TTC549 (cell line): ENCODE measurements at regions not wholly inside any gene's neighbourhood (a gene's known extent, or its start where the extent isn't known, plus 50 kb on each side); places are given as distances from the start of the nearest gene placed in this dataset.
A peak's percentile ranks its signal among the peaks of the same experiment; 100 is the strongest.
"Not testable (repeated sequence)": the region's sequence is repeated elsewhere in the genome, so short reads cannot be mapped to it uniquely, and the experiment has no call there.

Experiments used
- FAIRE-seq: peaks from 2 replicates; lab custom pipeline; 2012; peaks lifted over from hg19 to GRCh38; lab: Jason Lieb, UNC

GRCh38 chr13:62129000-62129551, 713.4 kb upstream of the PCDH20 start:
- no peak for FAIRE-seq

- FAIRE-seq, result no peak
These were observed 710.8 kb upstream of the PCDH20 start for GRCh38 chr13:62126400-62126799.

GRCh38 chr13:62125451-62125850, 709.8 kb upstream of the PCDH20 start:
- FAIRE-seq, result no peak

- no peak for FAIRE-seq
These were observed 707.8 kb upstream of the PCDH20 start for GRCh38 chr13:62123409-62123808.

- FAIRE-seq, result no peak
These were observed 706.8 kb upstream of the PCDH20 start for GRCh38 chr13:62122434-62122833.

GRCh38 chr13:62119739-62120700, 704.4 kb upstream of the PCDH20 start:
- FAIRE-seq, result peak; percentile 92

- no peak for FAIRE-seq
These were observed 700.2 kb upstream of the PCDH20 start for GRCh38 chr13:62115831-62116230.

GRCh38 chr13:62113179-62113578, 697.5 kb upstream of the PCDH20 start:
- FAIRE-seq, result no peak

- no peak for FAIRE-seq
These were observed 694.4 kb upstream of the PCDH20 start for GRCh38 chr13:62110079-62110478.

- not testable (repeated sequence) for FAIRE-seq
These were observed 688.5 kb upstream of the PCDH20 start for GRCh38 chr13:62104136-62104535.

GRCh38 chr13:62096652-62097051, 681.0 kb upstream of the PCDH20 start:
- no peak for FAIRE-seq

- no peak for FAIRE-seq
These were observed 679.3 kb upstream of the PCDH20 start for GRCh38 chr13:62094932-62095331.

GRCh38 chr13:62093984-62094780, 678.5 kb upstream of the PCDH20 start:
- no peak for FAIRE-seq

- no peak for FAIRE-seq
These were observed 677.3 kb upstream of the PCDH20 start for GRCh38 chr13:62092949-62093348.

- no peak for FAIRE-seq
These were observed 676.9 kb upstream of the PCDH20 start for GRCh38 chr13:62092536-62092935.

- FAIRE-seq, result no peak
These were observed 672.5 kb upstream of the PCDH20 start for GRCh38 chr13:62088165-62088564.

GRCh38 chr13:62087124-62087523, 671.5 kb upstream of the PCDH20 start:
- FAIRE-seq, result no peak

- FAIRE-seq, result no peak
These were observed 669.9 kb upstream of the PCDH20 start for GRCh38 chr13:62085337-62086229.

GRCh38 chr13:62084728-62085127, 669.1 kb upstream of the PCDH20 start:
- FAIRE-seq, result no peak

GRCh38 chr13:62067821-62068220, 652.2 kb upstream of the PCDH20 start:
- FAIRE-seq, result no peak

GRCh38 chr13:62065016-62065415, 649.4 kb upstream of the PCDH20 start:
- FAIRE-seq, result no peak

GRCh38 chr13:62061751-62062150, 646.1 kb upstream of the PCDH20 start:
- no peak for FAIRE-seq
